PC-3 (cell line): ENCODE measurements at regions not wholly inside any gene's neighbourhood (a gene's known extent, or its start where the extent isn't known, plus 50 kb on each side); places are given as distances from the start of the nearest gene placed in this dataset.

ENCODE experiments used
- ATAC-seq: fragments of 200-7000 bp; cut with Tn5 transposase; 2 replicates; pipeline ENCODE4 v1.9.1; 2020; ENCODE audit warnings: mild to moderate bottlenecking, moderate library complexity
- BruUV-seq: library from RNA; stranded (reverse); fragments of 400-500 nt; replicated peaks from 2 replicates; lab custom pipeline; 2021; lab: Mats Ljungman, UMichigan
- CTCF ChIA-PET: fragments of 300-600 bp; sonication (Branson Sonifier 250); formaldehyde crosslinking; loops from one replicate; lab custom pipeline; 2022; ENCODE audit warnings: antibody characterized with exemption; lab: Charles Lee
- POLR2A ChIA-PET: fragments of 300-600 bp; sonication (Branson Sonifier 250); formaldehyde crosslinking; loops from one replicate; lab custom pipeline; 2022; ENCODE audit warnings: antibody characterized with exemption; ENCODE audit not compliant: unreplicated experiment; lab: Charles Lee
- DNase-seq: peaks from one replicate; pipeline ENCODE4 v3.0.0-alpha.2; 2015
- H2AFZ ChIP-seq: fragments of 300-600 bp; sonication (generic); 2 replicates; pipeline ENCODE4 v1.6.0; 2016; ENCODE audit warnings: antibody characterized with exemption, low read length
- H3F3A ChIP-seq: fragments of 300-600 bp; sonication (generic); one replicate; pipeline ENCODE4 v1.6.0; 2017; ENCODE audit warnings: antibody characterized with exemption, low read length, control low read depth, mild to moderate bottlenecking; ENCODE audit not compliant: unreplicated experiment
- H3K27ac ChIP-seq: fragments of 300-600 bp; sonication (generic); 2 replicates; pipeline ENCODE4 v1.5.1; 2016; ENCODE audit warnings: mild to moderate bottlenecking, low read length
- H3K27me3 ChIP-seq: fragments of 300-600 bp; sonication (generic); 2 replicates; pipeline ENCODE4 v1.6.1; 2016; ENCODE audit warnings: low read length, mixed read lengths
- H3K36me3 ChIP-seq: fragments of 300-600 bp; sonication (generic); 2 replicates; pipeline ENCODE4 v1.6.1; 2016; ENCODE audit warnings: low read depth, mixed run types, low read length, mixed read lengths
- H3K4me1 ChIP-seq: fragments of 300-600 bp; sonication (generic); 2 replicates; pipeline ENCODE4 v1.5.1; 2016; ENCODE audit warnings: low read length; ENCODE audit not compliant: insufficient read depth
- H3K4me2 ChIP-seq: fragments of 300-600 bp; sonication (generic); 2 replicates; pipeline ENCODE4 v1.6.0; 2016; ENCODE audit warnings: low read length
- H3K4me3 ChIP-seq: fragments of 300-600 bp; sonication (generic); 2 replicates; pipeline ENCODE4 v1.5.1; 2016; ENCODE audit warnings: mild to moderate bottlenecking, low read length, mixed read lengths
- H3K79me2 ChIP-seq: fragments of 300-600 bp; sonication (generic); 2 replicates; pipeline ENCODE4 v1.6.1; 2017; ENCODE audit warnings: low read length, mixed read lengths
- H3K9ac ChIP-seq: fragments of 300-600 bp; sonication (generic); 2 replicates; pipeline ENCODE4 v1.6.0; 2016; ENCODE audit warnings: mild to moderate bottlenecking, low read length
- H3K9me2 ChIP-seq: fragments of 300-600 bp; sonication (generic); replicated peaks from 2 replicates; pipeline ENCODE4 v1.6.1; 2016; ENCODE audit warnings: mixed run types, low read length, mixed read lengths
- H3K9me3 ChIP-seq: fragments of 300-600 bp; sonication (generic); 2 replicates; pipeline ENCODE4 v1.6.1; 2016; ENCODE audit warnings: low read length, mixed read lengths
- H4K20me1 ChIP-seq: fragments of 300-600 bp; sonication (generic); 2 replicates; pipeline ENCODE4 v1.6.1; 2016; ENCODE audit warnings: low read length, mixed read lengths
- EZH2 ChIP-seq: fragments of 300-600 bp; sonication (generic); IDR thresholded peaks from one replicate; pipeline ENCODE4 v1.6.1; 2017; ENCODE audit warnings: antibody characterized with exemption, mild to moderate bottlenecking, low read length; ENCODE audit not compliant: unreplicated experiment
- EZH2phosphoT487 ChIP-seq: fragments of 300-600 bp; sonication (generic); IDR thresholded peaks from 2 replicates; pipeline ENCODE4 v1.6.1; 2018; ENCODE audit warnings: mild to moderate bottlenecking, antibody characterized with exemption, low read length, borderline replicate concordance
- intact Hi-C: fragments of 100-400 bp; cut with micrococcal nuclease; formaldehyde crosslinking; loops from 2 replicates; pipeline ENCODE4 v1.9.0; 2023
- TF ChIP-seq, protein P1 (sequence below): fragments of 300-600 bp; sonication (generic); conservative IDR thresholded peaks from 2 replicates; pipeline ENCODE4 v1.5.1; 2017; ENCODE audit warnings: antibody characterized with exemption, low read depth, mild to moderate bottlenecking, low read length

DNA sequence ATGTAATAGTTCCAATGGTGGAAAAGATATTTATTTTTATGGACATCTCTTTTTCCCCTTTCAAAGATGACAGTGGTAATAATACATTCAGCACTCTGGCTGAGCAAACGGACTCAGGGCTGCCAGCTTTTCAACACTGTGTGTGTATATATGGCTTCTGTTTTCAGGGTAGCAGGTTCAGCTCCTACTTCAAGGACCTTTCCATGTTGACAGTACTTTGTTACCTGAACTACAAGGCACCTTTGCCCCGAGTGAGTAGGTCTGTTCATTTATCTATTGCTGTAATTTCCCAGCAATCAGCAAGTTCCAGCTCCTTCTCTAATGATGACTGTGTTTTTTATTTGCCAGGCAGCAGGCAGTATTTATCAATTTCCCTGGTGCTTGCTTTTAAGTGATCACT is 387.4 kb upstream of the KIF2A start:
- CTCF ChIA-PET = no interaction called here
- BruUV-seq = no TSS peak
- intact Hi-C loops = no loop called here
- no peaks in the 10 kb centered on the region for H3K9me3 ChIP-seq
- H4K20me1 ChIP-seq = no peaks in the 10 kb centered on the region
- H3K4me2 ChIP-seq = no peak overlapping the region
- H2AFZ ChIP-seq = no peak overlapping the region
- TF ChIP-seq, protein P1, sequence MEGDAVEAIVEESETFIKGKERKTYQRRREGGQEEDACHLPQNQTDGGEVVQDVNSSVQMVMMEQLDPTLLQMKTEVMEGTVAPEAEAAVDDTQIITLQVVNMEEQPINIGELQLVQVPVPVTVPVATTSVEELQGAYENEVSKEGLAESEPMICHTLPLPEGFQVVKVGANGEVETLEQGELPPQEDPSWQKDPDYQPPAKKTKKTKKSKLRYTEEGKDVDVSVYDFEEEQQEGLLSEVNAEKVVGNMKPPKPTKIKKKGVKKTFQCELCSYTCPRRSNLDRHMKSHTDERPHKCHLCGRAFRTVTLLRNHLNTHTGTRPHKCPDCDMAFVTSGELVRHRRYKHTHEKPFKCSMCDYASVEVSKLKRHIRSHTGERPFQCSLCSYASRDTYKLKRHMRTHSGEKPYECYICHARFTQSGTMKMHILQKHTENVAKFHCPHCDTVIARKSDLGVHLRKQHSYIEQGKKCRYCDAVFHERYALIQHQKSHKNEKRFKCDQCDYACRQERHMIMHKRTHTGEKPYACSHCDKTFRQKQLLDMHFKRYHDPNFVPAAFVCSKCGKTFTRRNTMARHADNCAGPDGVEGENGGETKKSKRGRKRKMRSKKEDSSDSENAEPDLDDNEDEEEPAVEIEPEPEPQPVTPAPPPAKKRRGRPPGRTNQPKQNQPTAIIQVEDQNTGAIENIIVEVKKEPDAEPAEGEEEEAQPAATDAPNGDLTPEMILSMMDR = no peak
- no peak for TF ChIP-seq EZH2phosphoT487
- no peak for TF ChIP-seq EZH2
- no peak overlapping the region for H3K9ac ChIP-seq
- DNase-seq (no peak), ATAC-seq (no peak)
- H3F3A ChIP-seq = no peaks in the 10 kb centered on the region
- H3K4me3 ChIP-seq = no peak overlapping the region
- H3K9me2 ChIP-seq = no peaks in the 10 kb centered on the region
- H3K79me2 ChIP-seq = no peaks in the 10 kb centered on the region
- H3K4me1 ChIP-seq = peaks cover 31% of the 10 kb centered on the region
- no peaks in the 10 kb centered on the region for H3K27me3 ChIP-seq
- POLR2A ChIA-PET = no interaction called here
- no peak overlapping the region for H3K27ac ChIP-seq
- no peaks in the 10 kb centered on the region for H3K36me3 ChIP-seq

DNA sequence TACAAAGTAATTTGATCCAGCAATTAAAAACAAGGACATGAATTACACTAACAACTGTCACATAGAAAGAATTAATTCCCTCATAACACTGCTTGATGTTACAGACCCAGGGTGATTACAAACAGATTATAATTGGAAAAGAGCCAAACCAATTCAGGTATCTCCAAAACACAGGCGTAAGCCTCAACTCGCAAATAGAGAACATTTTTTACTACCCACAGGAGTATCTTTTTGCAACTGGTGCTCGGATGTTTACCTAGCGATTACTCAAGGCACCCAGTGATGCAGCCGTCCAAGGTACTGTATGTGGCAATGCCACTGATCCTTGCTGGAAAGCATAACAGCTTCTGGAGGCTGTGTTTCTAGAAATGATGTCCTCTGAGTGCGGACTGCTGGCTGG is 386.1 kb upstream of the KIF2A start:
- peak; percentile 61 for ATAC-seq
- ChIA-PET POLR2A (no interaction called here), CTCF (no interaction called here)
- DNase-seq = peak; percentile 84
- Histone ChIP-seq H3K27me3 (no peaks in the 10 kb centered on the region), H3K27ac (no peak overlapping the region), H4K20me1 (no peaks in the 10 kb centered on the region), H3K4me2 (peak overlapping the region; percentile 41; the same call in 1 of the 2 replicates), H3K36me3 (no peaks in the 10 kb centered on the region), H3K9me2 (no peaks in the 10 kb centered on the region), H3K4me3 (no peak overlapping the region), H2AFZ (no peak overlapping the region), H3K9me3 (no peaks in the 10 kb centered on the region), H3F3A (no peaks in the 10 kb centered on the region), H3K9ac (no peak overlapping the region), H3K79me2 (no peaks in the 10 kb centered on the region), H3K4me1 (peaks cover 31% of the 10 kb centered on the region)
- no peak for TF ChIP-seq EZH2
- intact Hi-C loops = no loop called here
- no TSS peak for BruUV-seq

DNA sequence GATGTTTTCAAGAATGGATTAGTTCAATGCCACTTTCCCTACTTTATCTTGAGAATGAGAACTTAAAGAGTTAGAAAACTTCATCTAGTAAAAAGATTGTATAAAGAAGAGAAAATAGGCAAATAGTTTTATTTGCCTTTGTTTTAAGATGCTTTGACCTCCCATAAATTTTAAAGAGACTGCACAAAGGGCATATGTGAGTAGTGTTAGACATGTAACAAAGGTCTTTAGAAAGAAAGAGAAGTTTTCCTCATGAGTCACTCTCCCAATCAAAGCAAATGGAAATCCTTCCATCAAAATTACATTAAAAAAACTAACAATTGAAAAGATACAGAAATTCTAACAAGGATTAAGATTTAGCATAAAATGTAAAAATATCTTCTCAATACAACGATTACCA is 381.8 kb upstream of the KIF2A start:
- H3K9ac ChIP-seq = no peak overlapping the region
- no peaks in the 10 kb centered on the region for H4K20me1 ChIP-seq
- H2AFZ ChIP-seq = no peak overlapping the region
- TF ChIP-seq, protein P1 = no peak
- TF ChIP-seq EZH2 = no peak
- no peak for TF ChIP-seq EZH2phosphoT487
- CTCF ChIA-PET = no interaction called here
- ATAC-seq = no peak
- no peak for DNase-seq
- H3K4me2 ChIP-seq = no peak overlapping the region
- intact Hi-C loops = no loop called here
- H3K36me3 ChIP-seq = no peaks in the 10 kb centered on the region
- H3K79me2 ChIP-seq = no peaks in the 10 kb centered on the region
- no peaks in the 10 kb centered on the region for H3F3A ChIP-seq
- no peak overlapping the region for H3K4me3 ChIP-seq
- no peaks in the 10 kb centered on the region for H3K27me3 ChIP-seq
- BruUV-seq = no TSS peak
- peaks cover 12% of the 10 kb centered on the region for H3K4me1 ChIP-seq
- no peaks in the 10 kb centered on the region for H3K9me2 ChIP-seq
- POLR2A ChIA-PET = no interaction called here
- no peaks in the 10 kb centered on the region for H3K9me3 ChIP-seq
- H3K27ac ChIP-seq = no peak overlapping the region
